HG03060 (cell line): ENCODE measurements at regions not wholly inside any gene's neighbourhood (a gene's known extent, or its start where the extent isn't known, plus 50 kb on each side); places are given as distances from the start of the nearest gene placed in this dataset.

Experiments used
- ATAC-seq: cut with Tn5 transposase; IDR thresholded peaks from one replicate; pipeline ENCODE4 v1.9.1; 2021; ENCODE audit warnings: low read depth, moderate number of reproducible peaks; ENCODE audit not compliant: unreplicated experiment

- ATAC-seq = no peak
Measured at GRCh38 chr11:103659206-103659618, 377.2 kb upstream of the DDI1 start.

- no peak for ATAC-seq
Measured at GRCh38 chr11:103659743-103660142, 376.7 kb upstream of the DDI1 start.

- ATAC-seq = no peak
Measured at GRCh38 chr11:103661185-103661584, 375.3 kb upstream of the DDI1 start.

GRCh38 chr11:103661991-103662390 lies 374.4 kb upstream of the DDI1 start:
- ATAC-seq = no peak

GRCh38 chr11:103662880-103663279 lies 373.6 kb upstream of the DDI1 start:
- no peak for ATAC-seq

GRCh38 chr11:103668859-103669258 lies 367.6 kb upstream of the DDI1 start:
- no peak for ATAC-seq

GRCh38 chr11:103671143-103671651 lies 365.2 kb upstream of the DDI1 start:
- ATAC-seq = no peak

GRCh38 chr11:103673773-103674172 lies 362.7 kb upstream of the DDI1 start:
- ATAC-seq = no peak

- ATAC-seq = no peak
Measured at GRCh38 chr11:103676413-103676812, 360.0 kb upstream of the DDI1 start.

- no peak for ATAC-seq
Measured at GRCh38 chr11:103680826-103681225, 355.6 kb upstream of the DDI1 start.

GRCh38 chr11:103681855-103682254 lies 354.6 kb upstream of the DDI1 start:
- ATAC-seq = no peak

- ATAC-seq = peak; percentile 80
Measured at GRCh38 chr11:103682318-103683184, 353.9 kb upstream of the DDI1 start.

GRCh38 chr11:103683576-103683975 lies 352.9 kb upstream of the DDI1 start:
- ATAC-seq = no peak

GRCh38 chr11:103688924-103689323 lies 347.5 kb upstream of the DDI1 start:
- no peak for ATAC-seq

GRCh38 chr11:103690356-103690755 lies 346.1 kb upstream of the DDI1 start:
- ATAC-seq = no peak

GRCh38 chr11:103696123-103696522 lies 340.3 kb upstream of the DDI1 start:
- ATAC-seq = no peak

GRCh38 chr11:103699216-103699615 lies 337.2 kb upstream of the DDI1 start:
- ATAC-seq = no peak

- no peak for ATAC-seq
Measured at GRCh38 chr11:103699656-103700055, 336.8 kb upstream of the DDI1 start.

- no peak for ATAC-seq
Measured at GRCh38 chr11:103700622-103701021, 335.8 kb upstream of the DDI1 start.

GRCh38 chr11:103703437-103703836 lies 333.0 kb upstream of the DDI1 start:
- no peak for ATAC-seq

- ATAC-seq = no peak
Measured at GRCh38 chr11:103703954-103704353, 332.5 kb upstream of the DDI1 start.

GRCh38 chr11:103705642-103706041 lies 330.8 kb upstream of the DDI1 start:
- no peak for ATAC-seq
